ENCODE measurements at regions not wholly inside any gene's neighbourhood (a gene's known extent, or its start where the extent isn't known, plus 50 kb on each side); places are given as distances from the start of the nearest gene placed in this dataset.

- Histone ChIP-seq H3K27ac (no peak overlapping the region), H3K4me3 (no peak overlapping the region)
These were observed 258.9 kb upstream of the TCF21 start for GRCh38 chr6:133629970-133630369.

GRCh38 chr6:133630651-133631050 is 258.3 kb upstream of the TCF21 start:
- H3K4me3 ChIP-seq = no peak overlapping the region
- H3K27ac ChIP-seq = no peak overlapping the region

GRCh38 chr6:133631421-133631820 is 257.5 kb upstream of the TCF21 start:
- no peak overlapping the region for H3K4me3 ChIP-seq
- no peak overlapping the region for H3K27ac ChIP-seq

DNA sequence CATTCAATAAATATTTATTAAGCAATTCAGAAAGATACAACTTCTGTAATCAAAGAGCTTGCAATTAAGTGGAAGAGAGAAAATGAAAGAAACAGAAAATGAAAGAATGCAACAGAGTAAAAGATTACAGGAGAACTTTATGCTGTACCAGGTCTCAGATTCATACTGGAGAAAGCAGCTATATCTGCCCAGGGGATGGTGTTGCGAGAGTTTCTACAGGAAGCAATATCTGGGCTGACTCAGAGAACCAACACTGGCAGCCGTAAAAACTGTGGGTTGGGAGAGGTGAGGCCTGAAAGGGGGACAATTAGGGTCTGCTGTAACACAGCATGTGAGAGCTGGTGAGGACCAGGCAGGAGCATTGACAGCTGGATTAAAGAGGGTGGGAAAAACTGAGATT is 256.7 kb upstream of the TCF21 start:
- no peak overlapping the region for H3K27ac ChIP-seq
- no peak overlapping the region for H3K4me3 ChIP-seq

- Histone ChIP-seq H3K4me3 (no peak overlapping the region), H3K27ac (no peak overlapping the region)
These were observed 256.0 kb upstream of the TCF21 start for GRCh38 chr6:133632906-133633305.

GRCh38 chr6:133634474-133634873 is 254.4 kb upstream of the TCF21 start:
- H3K4me3 ChIP-seq = no peak overlapping the region
- H3K27ac ChIP-seq = no peak overlapping the region

GRCh38 chr6:133635447-133635846 is 253.5 kb upstream of the TCF21 start:
- no peak overlapping the region for H3K27ac ChIP-seq
- H3K4me3 ChIP-seq = no peak overlapping the region

GRCh38 chr6:133637436-133637835 is 251.5 kb upstream of the TCF21 start:
- Histone ChIP-seq H3K27ac (no peak overlapping the region), H3K4me3 (no peak overlapping the region)

GRCh38 chr6:133637874-133638273 is 251.0 kb upstream of the TCF21 start:
- H3K4me3 ChIP-seq = no peak overlapping the region
- no peak overlapping the region for H3K27ac ChIP-seq

DNA sequence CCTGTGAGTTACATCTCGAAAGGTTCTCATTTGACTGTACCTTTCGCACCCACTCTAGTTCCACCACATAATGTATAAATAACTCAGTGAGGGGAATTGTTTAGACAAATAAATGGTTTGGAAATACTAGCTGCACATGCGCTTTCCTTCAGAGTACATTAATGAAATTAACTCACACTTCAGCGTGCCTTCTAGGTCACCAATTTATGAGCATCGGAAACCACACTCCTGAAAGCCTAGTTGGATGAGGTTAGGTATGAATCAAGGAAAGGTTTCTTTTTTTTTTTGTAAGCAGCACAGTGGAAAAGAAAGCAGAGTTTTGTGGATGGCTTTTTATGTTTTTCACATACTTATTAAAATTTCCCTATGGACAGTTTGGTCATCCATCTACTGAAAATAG is 247.8 kb upstream of the TCF21 start:
- no peak overlapping the region for H3K4me3 ChIP-seq
- H3K27ac ChIP-seq = no peak overlapping the region

GRCh38 chr6:133644548-133644891 is 244.4 kb upstream of the TCF21 start:
- Histone ChIP-seq H3K4me3 (no peak overlapping the region), H3K27ac (no peak overlapping the region)

GRCh38 chr6:133644892-133645619 is 243.9 kb upstream of the TCF21 start:
- no peak overlapping the region for H3K27ac ChIP-seq

GRCh38 chr6:133645966-133646740 is 242.8 kb upstream of the TCF21 start:
- no peak overlapping the region for H3K27ac ChIP-seq
- no peak overlapping the region for H3K4me3 ChIP-seq

More at GRCh38 chr6:133644892-133645619, 243.9 kb upstream of the TCF21 start:
- no peak overlapping the region for H3K4me3 ChIP-seq

DNA sequence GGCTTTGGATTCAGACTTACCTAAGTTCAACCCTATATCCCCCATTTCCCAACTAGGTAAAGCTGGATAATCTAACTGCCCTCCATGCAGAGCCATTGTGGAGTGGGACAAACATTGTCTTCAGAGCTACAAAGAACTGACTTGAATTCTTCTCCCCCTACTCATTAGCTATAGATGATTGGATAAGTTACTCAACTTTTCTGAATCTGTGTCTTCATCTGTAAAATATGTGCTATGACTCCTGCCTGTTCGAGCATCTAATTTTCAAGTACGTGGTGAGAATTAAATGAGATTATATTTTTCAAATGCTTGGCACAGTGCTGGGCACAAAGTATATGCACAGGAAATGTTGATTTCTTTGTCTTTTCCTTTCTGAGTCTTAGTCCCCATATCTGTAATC is 240.3 kb upstream of the TCF21 start:
- no peak overlapping the region for H3K4me3 ChIP-seq
- no peak overlapping the region for H3K27ac ChIP-seq

- Histone ChIP-seq H3K27ac (no peak overlapping the region), H3K4me3 (no peak overlapping the region)
These were observed 217.5 kb upstream of the TCF21 start for GRCh38 chr6:133671376-133671775.

- H3K4me3 ChIP-seq = no peak overlapping the region
These were observed 215.9 kb upstream of the TCF21 start for GRCh38 chr6:133673056-133673455.

DNA sequence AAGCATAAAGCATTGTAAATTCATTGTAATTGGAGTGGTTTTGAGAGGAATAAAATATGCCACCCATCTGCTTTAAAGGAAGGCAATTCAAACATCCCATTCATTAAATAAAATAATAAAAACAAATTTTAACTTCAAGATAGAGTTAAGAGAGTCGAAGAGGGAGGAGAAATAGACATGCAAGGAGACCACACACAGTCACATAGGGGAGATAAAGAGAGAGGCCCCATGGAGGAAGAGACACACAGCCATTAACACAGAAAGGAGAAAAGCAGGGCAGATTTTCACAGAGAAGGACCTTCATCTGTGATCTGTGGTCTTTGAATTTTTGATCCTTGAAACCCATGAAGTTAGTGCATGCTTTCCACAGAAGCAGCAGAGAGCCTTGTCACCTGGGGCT is 214.3 kb upstream of the TCF21 start:
- no peak overlapping the region for H3K27ac ChIP-seq
- no peak overlapping the region for H3K4me3 ChIP-seq

More at GRCh38 chr6:133673056-133673455, 215.9 kb upstream of the TCF21 start:
- no peak overlapping the region for H3K27ac ChIP-seq

DNA sequence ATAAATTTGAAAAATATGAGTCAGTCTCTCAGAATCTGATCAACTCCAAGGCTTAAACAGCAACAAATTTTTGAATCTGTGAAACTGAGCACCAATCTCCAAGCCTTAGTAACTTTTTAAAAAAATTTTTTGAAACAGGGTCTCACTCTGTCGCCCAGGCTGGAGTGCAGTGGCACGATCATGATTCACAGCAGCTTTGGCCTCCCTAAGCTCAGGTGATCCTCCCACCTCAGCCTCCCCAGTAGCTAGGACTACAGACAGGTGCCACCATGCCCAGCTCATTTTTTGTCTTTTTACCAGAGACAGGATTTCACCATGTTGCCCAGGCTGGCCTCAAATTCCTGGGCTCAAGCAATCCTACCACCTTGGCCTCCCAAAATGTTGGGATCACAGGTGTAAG is 207.9 kb upstream of the TCF21 start:
- no peak overlapping the region for H3K27ac ChIP-seq
- no peak overlapping the region for H3K4me3 ChIP-seq

GRCh38 chr6:133681891-133682290 is 207.0 kb upstream of the TCF21 start:
- Histone ChIP-seq H3K4me3 (no peak overlapping the region), H3K27ac (no peak overlapping the region)

DNA sequence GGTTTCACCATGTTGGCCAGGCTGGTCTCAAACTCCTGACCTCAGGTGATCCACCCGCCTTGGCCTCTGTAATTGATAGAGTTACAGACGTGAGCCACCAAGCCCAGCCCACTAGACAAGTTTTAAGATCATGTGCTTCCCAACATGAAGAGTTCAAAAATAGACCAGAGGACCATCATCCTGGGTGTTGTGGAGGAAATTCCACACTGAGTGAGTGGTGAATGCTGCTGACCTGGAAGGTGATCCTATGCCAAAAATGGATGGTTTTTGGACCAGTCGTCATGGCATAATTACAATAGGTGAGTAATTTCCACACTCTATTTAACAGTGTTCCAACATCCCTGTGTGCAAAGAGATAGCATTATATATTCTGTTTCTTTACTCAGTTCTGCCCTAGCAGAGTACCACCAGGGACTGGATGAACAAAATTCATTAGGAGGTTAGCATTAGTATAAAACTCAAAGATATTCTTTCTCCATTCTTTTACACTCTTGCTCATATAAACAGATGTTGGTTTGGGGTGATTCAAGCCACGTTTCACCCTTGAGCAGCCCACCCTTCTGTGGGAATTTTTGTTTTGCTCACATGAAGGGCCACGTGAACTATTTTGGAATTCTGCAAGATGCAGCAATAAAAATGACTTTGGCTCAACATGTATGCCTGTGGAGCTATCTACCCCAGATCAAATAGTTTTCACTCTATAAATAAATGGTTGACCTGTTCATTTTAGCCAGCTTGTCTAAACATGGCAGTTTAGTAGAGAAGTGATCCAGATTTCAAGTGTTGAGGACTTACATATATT is 206.2 kb upstream of the TCF21 start:
- Histone ChIP-seq H3K27ac (no peak overlapping the region), H3K4me3 (no peak overlapping the region)

- Histone ChIP-seq H3K4me3 (no peak overlapping the region), H3K27ac (no peak overlapping the region)
These were observed 205.7 kb upstream of the TCF21 start for GRCh38 chr6:133683308-133683580.
